ENCODE measurements at regions not wholly inside any gene's neighbourhood (a gene's known extent, or its start where the extent isn't known, plus 50 kb on each side); places are given as distances from the start of the nearest gene placed in this dataset.

- TF ChIP-seq CTCF (IDR thresholded peaks at IDR 0.05) = no peak
- no peak for TF ChIP-seq EZH2 (IDR thresholded peaks at IDR 0.05; ENCODE audit: borderline replicate concordance, insufficient read depth, low read depth, low read length, poor library complexity, severe bottlenecking)
Measured at GRCh38 chr15:38062696-38063095, 128.3 kb downstream of the TMCO5A start.
